H1 (cell line): ENCODE measurements at regions not wholly inside any gene's neighbourhood (a gene's known extent, or its start where the extent isn't known, plus 50 kb on each side); places are given as distances from the start of the nearest gene placed in this dataset.

Experiments used
- CTCF ChIA-PET: fragments of 300-600 bp; sonication (Branson Sonifier 250); formaldehyde crosslinking; loops from one replicate; lab custom pipeline; 2021; ENCODE audit not compliant: partially characterized antibody; lab: Charles Lee
- POLR2A ChIA-PET: fragments of 300-600 bp; sonication (Branson Sonifier 250); formaldehyde crosslinking; loops from one replicate; lab custom pipeline; 2021; ENCODE audit warnings: inconsistent platforms; ENCODE audit not compliant: partially characterized antibody; lab: Charles Lee
- DNase-seq, 2 experiments: peaks; one replicate each; pipeline versions ENCODE4 v3.0.0 to v3.0.0-alpha.2; 2010 to 2022; ENCODE audit warnings: low spot score in 2 of 2, low read depth in 1 of 2, mixed read lengths in 1 of 2
- FAIRE-seq: peaks from 2 replicates; lab custom pipeline; 2011; peaks lifted over from hg19 to GRCh38; lab: Jason Lieb, UNC
- H2AFZ ChIP-seq: 2 replicates; pipeline ENCODE4 v1.8.1; 2012; ENCODE audit warnings: low read length, inconsistent platforms
- H2AK5ac ChIP-seq: 2 replicates; pipeline ENCODE4 v1.6.1; 2013; ENCODE audit warnings: low read depth, low read length
- H2BK120ac ChIP-seq: replicated peaks from 2 replicates; pipeline ENCODE3; 2013; ENCODE audit warnings: low read depth, low read length, inconsistent platforms
- H2BK12ac ChIP-seq: 2 replicates; pipeline ENCODE4 v1.6.1; 2013; ENCODE audit warnings: low read depth, low read length
- H2BK15ac ChIP-seq: 2 replicates; pipeline ENCODE4 v1.6.1; 2013; ENCODE audit warnings: low read length
- H2BK20ac ChIP-seq: 2 replicates; pipeline ENCODE4 v1.6.1; 2013; ENCODE audit warnings: low read length
- H2BK5ac ChIP-seq: 2 replicates; pipeline ENCODE4 v1.6.1; 2013; ENCODE audit warnings: low read depth, low read length
- H3K14ac ChIP-seq: 2 replicates; pipeline ENCODE4 v1.6.1; 2013; ENCODE audit warnings: inconsistent platforms; ENCODE audit not compliant: insufficient read length
- H3K18ac ChIP-seq: 2 replicates; pipeline ENCODE4 v1.6.1; 2013; ENCODE audit warnings: low read length; ENCODE audit errors: extremely low read depth
- H3K23ac ChIP-seq: 2 replicates; pipeline ENCODE4 v1.6.1; 2013; ENCODE audit warnings: inconsistent platforms; ENCODE audit not compliant: insufficient read length
- H3K23me2 ChIP-seq: 2 replicates; pipeline ENCODE4 v1.6.1; 2013; ENCODE audit warnings: low read depth, low read length
- H3K27ac ChIP-seq: 2 replicates; pipeline ENCODE4 v1.6.1; 2011; ENCODE audit warnings: low read depth, low read length, inconsistent platforms
- H3K27me3 ChIP-seq, 4 experiments: replicated peaks in 1 of 4; 1 replicate in 1 of 4; 2 replicates in 3 of 4; pipeline versions ENCODE4 v1.6.1 to v1.8.1; 2011 to 2013; ENCODE audit warnings: low read length in 3 of 4, mild to moderate bottlenecking in 3 of 4, inconsistent platforms in 2 of 4, mixed read lengths in 2 of 4, moderate library complexity in 1 of 4; ENCODE audit not compliant: control insufficient read depth in 3 of 4, insufficient read depth in 3 of 4; ENCODE audit errors: extremely low read depth in 1 of 4
- H3K36me3 ChIP-seq, 4 experiments: 2 replicates each; pipeline versions ENCODE4 v1.6.1 to v1.8.1; 2011 to 2013; ENCODE audit warnings: mild to moderate bottlenecking in 4 of 4, low read length in 3 of 4, moderate library complexity in 2 of 4, control low read depth in 1 of 4, inconsistent platforms in 1 of 4; ENCODE audit not compliant: insufficient read depth in 4 of 4, control insufficient read depth in 2 of 4
- H3K4ac ChIP-seq: replicated peaks from 2 replicates; pipeline ENCODE3; 2013; ENCODE audit warnings: low read length, low read depth, mixed read lengths, inconsistent platforms; ENCODE audit not compliant: insufficient read length
- H3K4me1 ChIP-seq, 4 experiments: replicated peaks in 1 of 4; 1 replicate in 1 of 4; 2 replicates in 3 of 4; pipeline versions ENCODE4 v1.6.1 to v1.8.1; 2011 to 2013; ENCODE audit warnings: low read length in 3 of 4, inconsistent platforms in 2 of 4, mixed read lengths in 1 of 4; ENCODE audit not compliant: insufficient read depth in 4 of 4, control insufficient read depth in 3 of 4
- H3K4me2 ChIP-seq, 2 experiments: 2 replicates each; pipeline versions ENCODE4 v1.6.1 to v1.8.1; 2011 to 2013; ENCODE audit warnings: low read depth in 2 of 2, low read length in 2 of 2, control low read depth in 1 of 2, inconsistent platforms in 1 of 2, mild to moderate bottlenecking in 1 of 2; ENCODE audit not compliant: insufficient read depth in 1 of 2
- H3K4me3 ChIP-seq, 4 experiments: fragments of 200-600, 300-600 bp in 1 of 4; sonication (generic), shearing (Covaris generic), sonication (Bioruptor Twin) in 1 of 4; 2 replicates each; pipeline versions ENCODE4 v1.5.1 to v1.8.1; 2011 to 2016; ENCODE audit warnings: low read length in 4 of 4, low read depth in 3 of 4, control low read depth in 2 of 4, inconsistent platforms in 2 of 4, mild to moderate bottlenecking in 2 of 4, mixed read lengths in 1 of 4, moderate library complexity in 1 of 4; ENCODE audit not compliant: insufficient read depth in 2 of 4; ENCODE audit errors: extremely low read depth in 1 of 4
- H3K56ac ChIP-seq: replicated peaks from 2 replicates; pipeline ENCODE3; 2013; ENCODE audit warnings: low read depth, mild to moderate bottlenecking, mixed read lengths, low read length, inconsistent platforms; ENCODE audit not compliant: insufficient read length
- H3K79me1 ChIP-seq: 2 replicates; pipeline ENCODE4 v1.6.1; 2013; ENCODE audit warnings: low read depth, low read length, control low read depth
- H3K79me2 ChIP-seq, 2 experiments: 2 replicates each; pipeline versions ENCODE4 v1.6.1 to v1.8.1; 2012 to 2013; ENCODE audit warnings: low read length in 2 of 2, mild to moderate bottlenecking in 2 of 2, inconsistent platforms in 1 of 2; ENCODE audit not compliant: insufficient read depth in 2 of 2, control insufficient read depth in 1 of 2
- H3K9ac ChIP-seq, 4 experiments: replicated peaks in 1 of 4; 1 replicate in 1 of 4; 2 replicates in 3 of 4; pipeline versions ENCODE4 v1.6.1 to v1.8.1; 2011 to 2013; ENCODE audit warnings: low read depth in 3 of 4, low read length in 3 of 4, control low read depth in 2 of 4, mild to moderate bottlenecking in 2 of 4, moderate library complexity in 2 of 4, inconsistent platforms in 1 of 4; ENCODE audit errors: extremely low read depth in 1 of 4
- H3K9me3 ChIP-seq, 2 experiments: 2 replicates each; pipeline versions ENCODE4 v1.6.1 to v1.8.1; 2012 to 2013; ENCODE audit warnings: mild to moderate bottlenecking in 2 of 2, moderate library complexity in 2 of 2, control low read depth in 1 of 2, inconsistent platforms in 1 of 2, low read depth in 1 of 2, low read length in 1 of 2, mixed read lengths in 1 of 2; ENCODE audit not compliant: insufficient read depth in 2 of 2
- H4K20me1 ChIP-seq, 2 experiments: replicated peaks in 1 of 2; 2 replicates each; pipeline versions ENCODE3 to v1.8.1; 2011 to 2013; ENCODE audit warnings: inconsistent platforms in 2 of 2, low read length in 2 of 2, mild to moderate bottlenecking in 1 of 2; ENCODE audit not compliant: insufficient read depth in 2 of 2, control insufficient read depth in 1 of 2
- H4K5ac ChIP-seq: 2 replicates; pipeline ENCODE4 v1.6.1; 2013; ENCODE audit warnings: low read length, low read depth, mixed read lengths, inconsistent platforms; ENCODE audit not compliant: insufficient read length
- H4K8ac ChIP-seq: 2 replicates; pipeline ENCODE4 v1.8.0; 2013; ENCODE audit warnings: mild to moderate bottlenecking, moderate library complexity, low read length, inconsistent platforms; ENCODE audit not compliant: insufficient read depth; ENCODE audit errors: extremely low read depth
- H4K91ac ChIP-seq: replicated peaks from 2 replicates; pipeline ENCODE3; 2013; ENCODE audit warnings: low read length, mixed read lengths, inconsistent platforms; ENCODE audit not compliant: insufficient read length
- ATF3 ChIP-seq: IDR thresholded peaks from 2 replicates; pipeline ENCODE4 v1.6.1; 2011; ENCODE audit warnings: low read depth, mild to moderate bottlenecking, low read length; ENCODE audit not compliant: insufficient read depth
- CEBPB ChIP-seq: IDR thresholded peaks from 2 replicates; pipeline ENCODE4 v1.6.1; 2012; ENCODE audit warnings: low read depth, low read length
- EP300 ChIP-seq, 2 experiments: IDR thresholded peaks; 1 replicate in 1 of 2; 2 replicates in 1 of 2; pipeline ENCODE4 v1.6.1; 2011 to 2012; ENCODE audit warnings: low read depth in 2 of 2, low read length in 2 of 2, mild to moderate bottlenecking in 2 of 2, borderline replicate concordance in 1 of 2, inconsistent platforms in 1 of 2, moderate library complexity in 1 of 2
- MAFK ChIP-seq: IDR thresholded peaks from 2 replicates; pipeline ENCODE4 v1.6.1; 2012; ENCODE audit warnings: low read depth, mild to moderate bottlenecking, improper control_type of control experiment, low read length
- POLR2A ChIP-seq, 2 experiments: IDR thresholded peaks; 1 replicate in 1 of 2; 2 replicates in 1 of 2; pipeline ENCODE4 v1.6.1; 2011; ENCODE audit warnings: low read depth in 2 of 2, low read length in 2 of 2, mild to moderate bottlenecking in 2 of 2; ENCODE audit errors: control extremely low read depth in 1 of 2
- RAD21 ChIP-seq, 2 experiments: IDR thresholded peaks in 1 of 2; conservative IDR thresholded peaks in 1 of 2; 2 replicates each; pipeline ENCODE4 v1.6.1; 2011; ENCODE audit warnings: low read depth in 2 of 2, low read length in 2 of 2, improper control_type of control experiment in 1 of 2, inconsistent platforms in 1 of 2, mild to moderate bottlenecking in 1 of 2, moderate library complexity in 1 of 2
- RBBP5 ChIP-seq: IDR thresholded peaks from 2 replicates; pipeline ENCODE4 v1.7.1; 2012; ENCODE audit warnings: low read depth, mild to moderate bottlenecking, inconsistent platforms, low read length, moderate library complexity, borderline replicate concordance
- RFX5 ChIP-seq: IDR thresholded peaks from 2 replicates; pipeline ENCODE4 v1.6.1; 2011; ENCODE audit warnings: low read depth, low read length, improper control_type of control experiment, borderline replicate concordance
- SIRT6 ChIP-seq: IDR thresholded peaks from one replicate; pipeline ENCODE4 v1.7.1; 2012; ENCODE audit warnings: low read length, inconsistent platforms
- SUZ12 ChIP-seq: fragments of 200-600 bp; sonication (generic); IDR thresholded peaks from 2 replicates; pipeline ENCODE4 v1.6.1; 2012; ENCODE audit warnings: mild to moderate bottlenecking, inconsistent platforms, low read length, moderate library complexity, mixed read lengths
- TAF7 ChIP-seq: optimal IDR thresholded peaks from 2 replicates; pipeline ENCODE3; 2011; ENCODE audit warnings: low read depth, mild to moderate bottlenecking, inconsistent platforms, low read length, moderate library complexity, borderline replicate concordance
- YY1 ChIP-seq: IDR thresholded peaks from 2 replicates; pipeline ENCODE4 v1.6.1; 2011; ENCODE audit warnings: low read depth, mild to moderate bottlenecking, low read length
- WGBS, 2 experiments: shearing (Covaris generic) in 1 of 2; methylation state at CpG; one replicate each; pipeline versions ENCODE4 v1.1.6 to v1.1.7; 2013 to 2015; ENCODE audit warnings: low lambda C conversion rate in 2 of 2, mixed read lengths in 2 of 2, inconsistent platforms in 1 of 2, low coverage in 1 of 2, missing lambda C conversion rate in 1 of 2; ENCODE audit not compliant: insufficient replicate concordance in 2 of 2, insufficient coverage in 1 of 2, insufficient read length in 1 of 2; ENCODE audit errors: extremely low coverage in 1 of 2, missing lambda C conversion rate in 1 of 2; 5-methylcytosine and 5-hydroxymethylcytosine counted together

GRCh38 chr16:86673090-86673955, 95.0 kb downstream of the FOXL1 start:
- Histone ChIP-seq H3K4ac (no peak overlapping the region), H2BK12ac (no peak overlapping the region), H3K56ac (no peak overlapping the region), H2AK5ac (0 out of 2 replicates have a peak overlapping the region, but pooled peaks have one; percentile 4), H3K18ac (no peak overlapping the region), H3K23me2 (peaks cover 9% of the 10 kb centered on the region; the same call in 1 of the 2 replicates), H4K20me1 (no peaks in the 10 kb centered on the region), H3K23ac (no peak overlapping the region), H3K14ac (no peak overlapping the region), H3K4me3 (no peak overlapping the region), H3K4me2 (no peak overlapping the region), H3K79me1 (no peaks in the 10 kb centered on the region), H3K4me1 (peaks cover 2 to 7% (median 5%) of the 10 kb centered on the region in 4 experiments; a peak in 4 of 7 replicates), H3K27ac (no peak overlapping the region), H2AFZ (no peak overlapping the region), H3K9me3 (peaks cover 0 to 3% of the 10 kb centered on the region in 2 experiments; a peak in 1 of 4 replicates), H2BK5ac (no peak overlapping the region), H2BK20ac (no peak overlapping the region), H2BK15ac (no peak overlapping the region), H4K5ac (no peak overlapping the region), H3K9ac (no peak overlapping the region), H3K79me2 (no peaks in the 10 kb centered on the region), H4K91ac (no peak overlapping the region), H4K8ac (no peak overlapping the region), H3K27me3 (no peaks in the 10 kb centered on the region; a peak in 1 of 7 replicates), H3K36me3 (no peaks in the 10 kb centered on the region), H2BK120ac (no peak overlapping the region)
- 99 to 100% methylated on average over 3 to 4 of the region's 4 CpGs for WGBS, 2 experiments
- POLR2A ChIA-PET = no interaction called here
- DNase-seq (no peak), FAIRE-seq (no peak)
- CTCF ChIA-PET = no interaction called here
- TF ChIP-seq YY1 = no peak
- TF ChIP-seq SIRT6 = no peak
- TF ChIP-seq RAD21 (IDR thresholded peaks at IDR 0.05 in 1 of 2, conservative IDR thresholded peaks at IDR 0.05 in 1 of 2; ENCODE audit: low read depth in 2 of 2, low read length in 2 of 2) = no peak
- TF ChIP-seq MAFK = no peak
- no peak for TF ChIP-seq CEBPB
- no peak for TF ChIP-seq TAF7
- TF ChIP-seq RFX5 = no peak
- no peak for TF ChIP-seq RBBP5
- TF ChIP-seq POLR2A (IDR thresholded peaks at IDR 0.05; ENCODE audit: control extremely low read depth in 1 of 2, low read depth in 2 of 2, low read length in 2 of 2) = no peak
- TF ChIP-seq ATF3 = no peak
- TF ChIP-seq SUZ12 = no peak
- TF ChIP-seq EP300 (IDR thresholded peaks at IDR 0.05; ENCODE audit: borderline replicate concordance in 1 of 2, low read depth in 2 of 2, low read length in 2 of 2) = no peak
